ENCODE measurements at regions not wholly inside any gene's neighbourhood (a gene's known extent, or its start where the extent isn't known, plus 50 kb on each side); places are given as distances from the start of the nearest gene placed in this dataset.

GRCh38 chr4:145316897-145317574 is 136.6 kb upstream of the OTUD4 start:
- no peak overlapping the region for H3K27ac ChIP-seq
- TF ChIP-seq ZFX (IDR thresholded peaks at IDR 0.05; ENCODE audit: borderline replicate concordance) (no peak), CTCF (IDR thresholded peaks at IDR 0.05) (no peak)

- H3K27ac ChIP-seq, result no peak overlapping the region
- TF ChIP-seq ZFX (IDR thresholded peaks at IDR 0.05; ENCODE audit: borderline replicate concordance) (no peak), CTCF (IDR thresholded peaks at IDR 0.05) (no peak)
These were observed 135.4 kb upstream of the OTUD4 start for GRCh38 chr4:145315811-145316225.

GRCh38 chr4:145308598-145308997 is 128.2 kb upstream of the OTUD4 start:
- no peak overlapping the region for H3K27ac ChIP-seq
- TF ChIP-seq CTCF (IDR thresholded peaks at IDR 0.05) (no peak), ZFX (IDR thresholded peaks at IDR 0.05; ENCODE audit: borderline replicate concordance) (no peak)

GRCh38 chr4:145307763-145308430 is 127.5 kb upstream of the OTUD4 start:
- no peak overlapping the region for H3K27ac ChIP-seq
- no peak for TF ChIP-seq ZFX (IDR thresholded peaks at IDR 0.05; ENCODE audit: borderline replicate concordance)
- TF ChIP-seq CTCF (IDR thresholded peaks at IDR 0.05), result no peak

GRCh38 chr4:145307120-145307519 is 126.7 kb upstream of the OTUD4 start:
- no peak overlapping the region for H3K27ac ChIP-seq
- no peak for TF ChIP-seq CTCF (IDR thresholded peaks at IDR 0.05)
- TF ChIP-seq ZFX (IDR thresholded peaks at IDR 0.05; ENCODE audit: borderline replicate concordance), result no peak

GRCh38 chr4:145302725-145303124 is 122.3 kb upstream of the OTUD4 start:
- no peak overlapping the region for H3K27ac ChIP-seq
- TF ChIP-seq CTCF (IDR thresholded peaks at IDR 0.05) (no peak), ZFX (IDR thresholded peaks at IDR 0.05; ENCODE audit: borderline replicate concordance) (no peak)

- TF ChIP-seq ZFX (IDR thresholded peaks at IDR 0.05; ENCODE audit: borderline replicate concordance) (no peak), CTCF (IDR thresholded peaks at IDR 0.05) (no peak)
- H3K27ac ChIP-seq, result no peak overlapping the region
These were observed 121.1 kb upstream of the OTUD4 start for GRCh38 chr4:145301386-145302080.

All from 22Rv1 (cell line).